T-helper 2 cell (primary cell): ENCODE measurements at regions not wholly inside any gene's neighbourhood (a gene's known extent, or its start where the extent isn't known, plus 50 kb on each side); places are given as distances from the start of the nearest gene placed in this dataset.
A peak's percentile ranks its signal among the peaks of the same experiment; 100 is the strongest.
"Not testable (repeated sequence)": the region's sequence is repeated elsewhere in the genome, so short reads cannot be mapped to it uniquely, and the experiment has no call there.

Experiments used
- DNase-seq, 5 experiments: peaks; one replicate each; pipeline versions ENCODE4 v3.0.0 to v3.0.0-alpha.2; 2012 to 2022

DNA sequence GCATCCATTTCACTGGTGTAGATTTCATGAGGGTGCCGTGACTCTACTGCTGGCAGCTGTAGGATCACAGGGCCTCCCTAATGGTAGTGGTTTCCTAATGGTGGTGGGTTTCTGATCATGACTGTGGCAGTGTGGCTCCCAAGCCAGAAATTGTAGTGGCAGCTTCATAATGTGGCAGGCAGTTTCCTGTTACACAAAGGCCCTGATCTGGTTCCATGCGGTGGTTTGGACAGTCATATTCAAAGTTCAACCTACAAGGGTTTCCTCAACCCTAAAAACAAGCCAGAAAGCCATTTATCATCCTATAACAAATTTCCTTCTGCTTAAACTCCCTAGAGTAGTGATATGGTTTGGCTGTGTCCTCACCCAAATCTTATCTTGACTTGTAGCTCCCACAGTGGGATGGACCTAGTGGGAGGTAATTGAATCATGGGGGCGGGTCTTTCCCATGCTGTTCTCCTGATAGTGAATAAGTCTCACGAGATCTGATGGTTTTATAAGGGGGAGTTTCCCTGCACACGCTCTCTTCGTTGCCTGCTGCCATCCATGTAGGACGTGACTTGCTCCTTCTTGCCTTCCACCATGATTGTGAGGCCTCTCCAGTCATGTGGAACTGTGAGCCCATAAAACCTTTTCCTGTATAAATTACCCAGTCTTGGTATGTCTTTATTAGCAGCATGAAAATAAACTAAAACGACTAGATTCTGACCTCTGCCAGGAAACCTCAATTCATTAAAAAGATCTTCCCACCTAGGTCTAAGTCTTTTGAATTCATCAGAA, 257.1 kb downstream of the EFCAB11 start:
- peak in 1 of 5 experiments; percentile 78 for DNase-seq

DNA sequence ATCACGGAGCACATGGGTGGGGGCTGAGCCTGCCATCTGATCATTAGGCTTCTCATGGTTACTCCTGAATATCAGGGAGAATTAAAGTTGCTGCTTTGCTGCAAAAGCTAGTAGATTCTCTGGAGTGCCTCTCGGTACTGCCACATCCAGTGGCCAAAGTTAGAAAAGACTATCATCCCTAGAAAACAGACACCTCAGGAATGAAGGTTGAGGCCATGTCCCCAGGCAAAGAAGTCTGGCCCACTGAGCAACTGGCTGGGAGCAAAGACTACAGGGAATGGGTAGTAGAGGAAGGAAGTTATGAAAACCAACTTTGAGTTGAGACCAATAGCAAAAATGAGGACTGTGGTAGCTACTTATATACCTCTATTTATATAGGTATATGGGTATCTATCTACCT, 258.7 kb downstream of the EFCAB11 start:
- no peak for DNase-seq

DNA sequence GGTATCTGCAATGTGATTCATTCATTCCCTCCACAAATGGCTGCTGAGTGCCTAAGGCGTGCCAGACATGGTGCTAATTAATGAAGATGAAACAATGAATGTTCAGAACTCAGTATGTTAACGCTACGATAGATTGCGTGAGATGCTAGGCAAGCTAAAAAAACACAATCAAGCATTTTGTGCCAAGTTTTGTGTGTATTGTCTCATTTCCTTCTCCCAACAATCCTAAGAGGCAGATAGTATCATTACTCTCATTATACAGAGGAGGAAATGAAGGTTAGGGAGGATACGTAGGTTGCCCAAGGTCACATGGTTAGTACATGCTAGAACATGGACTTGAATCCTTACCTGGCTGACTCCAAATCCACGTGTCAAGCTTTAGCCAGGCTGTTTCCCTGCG, 264.4 kb downstream of the EFCAB11 start:
- DNase-seq, result no peak

DNA sequence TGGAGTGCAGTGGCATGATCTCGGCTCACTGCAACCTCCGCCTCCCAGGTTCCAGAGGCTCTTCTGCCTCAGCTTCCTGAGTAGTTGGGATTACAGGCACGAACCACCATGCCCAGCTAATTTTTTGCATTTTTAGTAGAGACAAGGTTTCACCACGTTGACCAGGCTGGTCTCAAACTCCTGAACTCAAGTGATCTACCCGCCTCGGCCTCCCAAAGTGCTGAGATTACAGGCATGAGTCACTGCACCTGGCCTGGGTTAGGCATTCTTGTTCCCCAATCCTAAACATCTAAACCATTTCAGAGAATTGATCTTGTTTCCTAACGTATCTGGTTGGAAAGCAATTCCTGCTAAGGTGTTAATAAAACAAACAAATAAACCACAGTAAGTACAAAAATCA, 264.8 kb downstream of the EFCAB11 start:
- DNase-seq, result not testable (repeated sequence)

DNA sequence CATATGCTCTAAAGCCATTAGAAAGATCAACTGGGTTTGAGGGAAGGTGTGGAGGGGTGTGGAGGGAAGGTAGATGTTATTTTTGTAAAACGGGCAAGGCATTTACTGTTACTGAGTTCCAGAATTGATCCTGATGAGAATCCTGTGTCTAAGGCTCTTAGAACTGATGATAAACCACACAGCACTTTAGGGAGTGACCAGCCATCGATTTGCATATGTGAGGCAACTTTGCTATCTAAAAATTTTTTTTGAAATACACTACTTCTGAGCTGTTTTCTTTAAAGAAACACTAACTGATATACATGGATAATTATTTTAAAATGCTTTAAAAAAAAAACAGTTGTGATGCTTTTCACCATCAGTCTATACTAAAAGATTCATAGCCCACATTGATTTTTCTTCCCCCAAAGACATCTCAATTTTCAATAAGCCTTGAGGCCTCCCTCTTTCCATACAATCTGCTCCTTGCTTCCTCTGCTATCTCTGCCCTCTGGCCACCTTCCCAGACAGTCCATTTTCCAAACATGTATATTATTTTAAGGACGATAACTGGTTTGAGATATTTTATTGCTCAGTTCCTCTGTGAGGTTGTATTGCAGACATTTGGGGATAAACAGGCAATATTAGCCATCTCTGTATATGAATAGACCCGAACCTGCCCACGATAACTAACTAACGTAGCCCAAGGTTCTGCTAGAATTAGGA, 265.9 kb downstream of the EFCAB11 start:
- DNase-seq, result no peak

DNA sequence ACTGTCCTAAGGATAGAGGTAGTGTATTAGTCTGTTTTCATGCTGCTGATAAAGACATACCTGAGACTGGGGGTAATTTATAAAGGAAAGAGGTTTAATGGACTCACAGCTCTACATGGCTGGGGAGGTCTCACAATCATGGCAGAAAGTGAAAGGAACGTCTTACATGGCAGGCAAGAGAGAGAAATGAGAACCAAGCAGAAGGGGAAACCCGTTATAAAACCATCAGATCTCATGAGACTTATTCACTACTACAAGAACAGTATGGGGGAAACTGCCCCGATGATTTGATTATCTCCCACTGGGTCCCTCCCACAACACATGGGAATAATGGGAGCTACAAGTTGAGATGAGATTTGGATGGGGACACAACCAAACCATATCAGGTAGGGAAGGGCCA, 267.4 kb downstream of the EFCAB11 start:
- not testable (repeated sequence) for DNase-seq

DNA sequence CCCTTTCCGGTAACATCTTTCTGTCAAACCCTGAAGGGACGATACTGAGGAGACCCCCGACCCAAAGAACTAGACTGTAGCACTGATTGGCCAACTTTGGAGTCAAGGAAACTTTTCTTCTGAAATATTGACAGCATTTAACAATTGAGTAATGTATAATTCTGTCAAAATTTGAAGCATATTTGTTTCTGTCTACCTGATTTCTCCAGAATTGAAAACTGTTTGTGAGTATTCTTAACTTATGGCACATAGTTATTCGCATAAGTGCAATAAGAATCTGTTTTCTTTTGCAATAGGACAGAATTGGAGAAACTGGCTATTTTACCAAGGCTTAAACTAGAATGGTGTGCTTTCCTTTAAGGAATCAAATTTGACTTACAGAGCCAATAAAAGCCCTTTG, 267.1 kb upstream of the FOXN3 start:
- no peak for DNase-seq

DNA sequence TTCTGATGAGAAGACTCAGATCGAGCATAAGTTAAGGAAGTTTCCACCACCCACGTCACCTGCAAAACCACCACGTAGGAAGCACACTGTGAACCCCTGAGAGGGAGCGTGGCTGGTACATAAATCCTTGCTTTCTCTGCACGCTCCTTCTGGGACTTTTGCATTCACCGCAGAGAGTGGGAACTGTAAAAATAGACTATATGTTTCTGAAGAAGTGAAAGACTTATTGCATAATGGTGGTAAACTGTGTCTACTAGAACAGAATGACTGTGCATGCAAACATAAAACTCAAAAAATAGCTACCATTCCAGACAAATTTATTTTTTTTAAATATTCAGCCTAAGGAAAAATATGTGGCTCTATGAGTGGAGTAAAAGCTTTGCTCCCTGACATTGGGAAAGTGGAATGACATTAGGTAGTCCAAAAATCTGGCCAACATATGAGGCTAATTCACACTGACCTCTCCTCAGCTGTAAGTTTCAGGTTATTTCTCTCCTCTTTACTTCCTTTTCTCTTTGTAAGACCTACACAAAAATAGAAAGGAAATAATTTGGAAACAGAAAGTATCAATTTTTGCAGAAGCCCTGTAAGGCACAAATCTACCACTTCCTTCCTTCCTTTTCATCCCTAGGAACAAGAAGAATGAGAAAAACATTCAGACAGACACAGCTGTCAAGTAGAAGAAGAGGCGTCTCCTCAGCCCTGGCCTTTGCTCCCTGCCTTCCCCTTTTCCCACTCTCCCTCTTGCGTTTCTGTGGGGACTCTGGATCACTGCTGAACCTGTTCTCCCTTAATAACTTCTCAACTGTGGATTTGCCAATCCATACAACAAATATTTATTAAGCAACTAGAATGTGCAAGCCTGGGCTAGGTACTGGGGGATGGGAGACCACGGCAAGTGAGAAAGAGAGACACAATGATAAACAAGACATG, 264.3 kb upstream of the FOXN3 start:
- peak in 2 of 5 experiments; percentile 52 to 67 for DNase-seq

DNA sequence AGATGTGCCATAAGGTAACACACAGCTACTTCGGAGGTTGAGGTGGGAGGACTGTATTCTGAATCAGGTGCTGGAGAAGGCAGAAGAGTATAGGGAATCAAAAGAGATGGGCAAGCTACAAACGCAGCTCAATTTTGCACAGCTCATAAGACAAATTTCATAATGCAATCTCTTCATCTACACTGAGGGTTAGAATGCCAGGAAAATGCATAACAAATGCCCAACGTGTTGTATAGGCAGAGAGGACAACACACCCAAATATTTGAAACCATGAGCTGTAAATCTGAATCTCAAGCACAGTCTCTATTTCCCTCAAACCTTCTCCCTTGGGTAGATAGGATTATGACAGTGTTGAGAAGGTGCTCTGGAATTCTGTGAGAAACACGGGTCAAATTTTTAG, 263.1 kb upstream of the FOXN3 start:
- DNase-seq, result no peak

DNA sequence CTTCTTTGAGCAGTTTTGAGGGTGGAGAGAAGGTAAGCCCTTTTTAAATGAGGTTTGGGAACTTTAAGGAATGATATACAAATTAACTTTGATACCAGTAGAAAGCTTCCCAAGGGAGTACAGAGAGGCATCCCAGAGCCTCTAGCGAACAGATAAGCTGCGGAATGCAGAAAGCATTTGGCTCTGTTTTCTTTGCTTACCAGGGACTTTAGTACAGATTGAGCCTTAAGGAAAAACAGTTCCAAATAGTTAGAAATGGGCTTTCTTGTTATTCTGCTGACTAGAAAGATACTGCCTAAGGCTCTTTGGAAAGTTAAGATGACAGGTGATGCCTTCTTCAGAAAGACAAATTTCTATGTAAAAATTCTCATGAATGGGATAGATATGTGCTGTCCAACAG, 261.7 kb upstream of the FOXN3 start:
- DNase-seq, result no peak

DNA sequence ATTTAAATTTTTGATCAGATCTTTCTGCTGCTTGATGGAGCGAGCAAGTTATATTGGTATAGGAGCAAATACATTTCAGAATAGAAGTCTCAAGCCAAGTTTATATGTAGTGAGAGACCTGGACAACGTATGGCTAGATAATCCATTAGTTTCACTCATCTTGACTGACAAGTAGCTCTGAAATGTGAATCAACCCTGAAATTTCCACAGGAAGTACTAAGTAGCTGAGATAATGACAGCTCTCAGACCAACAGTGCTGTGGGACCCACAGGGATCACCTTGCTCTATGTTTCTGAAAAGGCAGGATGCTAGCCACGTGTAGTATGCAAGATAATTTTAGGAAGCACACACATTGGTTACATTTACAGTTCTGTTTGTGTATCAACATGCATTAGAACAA, 258.6 kb upstream of the FOXN3 start:
- DNase-seq, result no peak

DNA sequence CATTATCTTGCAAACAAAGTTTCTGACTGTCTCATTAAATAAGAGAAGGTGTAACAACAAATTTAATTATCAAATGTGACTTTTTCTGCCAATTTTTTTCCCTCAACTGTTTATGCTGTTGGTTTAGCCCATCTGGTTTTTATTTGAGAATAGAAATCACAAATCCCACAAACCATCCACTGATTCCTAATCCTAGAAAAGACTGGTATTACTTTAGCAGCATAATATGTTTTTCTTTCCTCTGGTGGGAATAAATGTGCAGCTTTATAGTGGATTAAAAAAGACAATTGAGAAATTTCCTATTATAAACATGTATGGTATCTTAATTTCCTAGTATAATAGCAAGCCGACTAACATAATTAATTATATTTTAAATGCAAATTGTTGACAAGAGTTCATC, 257.9 kb upstream of the FOXN3 start:
- no peak for DNase-seq

DNA sequence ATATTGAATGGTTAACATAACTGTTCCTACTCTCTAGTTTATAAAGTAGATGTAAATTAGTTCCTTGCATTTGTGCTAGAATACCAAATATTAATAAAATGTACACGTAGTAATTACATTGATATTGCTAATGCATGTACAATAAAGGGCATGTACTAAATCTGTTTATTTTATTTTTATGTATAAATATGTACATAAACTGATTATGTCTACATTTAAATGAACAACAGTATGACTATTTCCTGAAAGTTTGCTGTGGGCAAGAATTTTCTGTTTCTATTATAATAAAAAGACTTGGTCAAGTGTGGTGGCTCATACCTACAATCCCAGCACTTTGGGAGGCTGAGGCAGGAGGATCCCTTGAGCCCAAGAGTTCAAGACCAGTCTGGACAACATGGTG, 257.2 kb upstream of the FOXN3 start:
- DNase-seq, result no peak

DNA sequence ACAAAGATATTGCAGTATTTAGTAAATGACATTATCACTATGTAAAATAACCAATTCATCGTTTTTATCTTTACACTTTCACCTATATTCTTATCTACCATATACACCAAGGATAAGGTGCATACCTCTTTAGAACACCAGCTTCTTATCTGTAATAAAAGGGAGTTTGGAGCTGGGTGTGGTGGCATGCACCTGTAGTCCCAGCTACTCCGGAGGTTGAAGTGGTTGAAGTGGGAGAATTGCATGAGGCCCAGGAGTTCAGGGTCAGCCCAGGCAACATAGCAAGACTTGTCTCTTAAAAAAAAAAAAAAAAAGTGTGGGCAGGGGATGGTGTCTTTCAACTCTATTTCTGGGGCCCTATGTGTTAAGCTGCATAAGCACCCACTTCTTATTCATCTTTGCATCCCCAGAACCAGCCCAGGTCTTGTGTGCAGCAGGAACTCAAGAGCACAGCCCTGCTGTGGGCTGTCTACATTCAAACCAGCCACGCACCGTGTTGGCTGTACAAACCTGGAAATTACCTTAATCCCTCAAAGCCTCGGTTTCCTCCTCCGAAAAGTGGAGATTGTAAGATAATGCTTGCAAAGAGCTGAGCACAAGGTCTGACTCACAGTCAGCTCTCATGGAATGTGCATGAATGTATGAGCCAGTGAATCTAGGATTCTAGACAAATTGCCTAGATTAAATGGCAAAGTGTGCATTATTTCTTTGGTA, 256.6 kb upstream of the FOXN3 start:
- peak in 1 of 5 experiments; percentile 74 for DNase-seq

DNA sequence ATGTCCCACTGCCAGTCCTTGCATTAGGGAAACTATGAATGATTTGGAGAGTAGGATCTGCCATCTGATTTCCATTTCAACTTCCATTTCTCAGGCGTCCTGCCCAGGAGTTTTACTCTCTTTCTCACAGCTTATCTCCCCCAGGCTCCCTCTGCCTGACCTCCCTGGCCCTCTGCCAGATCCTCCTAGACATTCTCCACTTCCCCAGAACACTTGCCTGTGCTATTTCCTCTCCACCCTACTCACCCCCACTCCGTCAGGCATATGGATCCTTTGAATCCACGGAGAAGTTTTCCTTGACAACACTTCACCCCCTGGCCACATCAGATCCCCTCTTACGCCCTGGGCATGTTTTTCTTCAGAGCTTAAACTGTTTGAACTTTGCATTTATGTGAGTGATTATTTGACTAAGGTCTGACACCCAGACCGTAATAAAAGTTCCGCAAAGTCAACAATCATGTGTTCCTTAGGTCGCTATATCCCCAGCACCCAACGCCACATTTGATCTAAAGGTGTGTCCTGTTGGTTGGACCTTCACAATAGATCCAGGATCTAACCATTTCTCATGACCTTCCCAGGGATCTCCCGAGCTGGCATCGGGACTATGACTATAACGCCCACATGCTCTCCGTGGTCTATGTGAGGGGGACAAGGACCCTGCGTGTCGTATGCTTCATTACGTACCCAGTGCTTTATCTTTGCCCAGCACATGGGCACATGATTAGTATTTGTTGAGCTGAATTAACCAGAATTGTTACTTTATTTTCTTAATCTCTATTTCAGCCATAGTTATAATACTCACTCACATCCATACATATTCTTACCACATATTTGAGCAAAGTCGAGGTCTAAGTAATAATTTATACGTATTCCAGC, 255.8 kb upstream of the FOXN3 start:
- no peak for DNase-seq

DNA sequence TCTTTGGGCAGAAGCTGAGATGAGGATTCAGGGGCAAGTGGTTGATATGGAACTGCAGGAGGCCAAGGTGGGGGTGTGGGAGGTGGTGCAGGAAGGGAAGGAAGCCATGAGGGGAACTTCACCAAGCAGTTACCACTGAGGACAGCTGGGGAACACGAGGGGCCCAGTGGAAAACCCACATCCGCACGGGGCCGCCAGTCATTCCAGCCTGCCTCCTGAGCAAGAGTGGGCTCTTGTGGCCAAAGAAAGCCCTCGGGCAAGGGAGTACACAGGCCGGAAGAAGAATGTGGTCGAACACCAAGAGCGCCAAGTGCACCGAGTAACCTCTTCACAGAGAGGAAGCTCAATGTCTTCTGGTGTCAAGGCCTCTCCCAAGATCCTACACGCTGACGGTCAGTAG, 252.2 kb upstream of the FOXN3 start:
- DNase-seq, result peak in 1 of 5 experiments; percentile 21

DNA sequence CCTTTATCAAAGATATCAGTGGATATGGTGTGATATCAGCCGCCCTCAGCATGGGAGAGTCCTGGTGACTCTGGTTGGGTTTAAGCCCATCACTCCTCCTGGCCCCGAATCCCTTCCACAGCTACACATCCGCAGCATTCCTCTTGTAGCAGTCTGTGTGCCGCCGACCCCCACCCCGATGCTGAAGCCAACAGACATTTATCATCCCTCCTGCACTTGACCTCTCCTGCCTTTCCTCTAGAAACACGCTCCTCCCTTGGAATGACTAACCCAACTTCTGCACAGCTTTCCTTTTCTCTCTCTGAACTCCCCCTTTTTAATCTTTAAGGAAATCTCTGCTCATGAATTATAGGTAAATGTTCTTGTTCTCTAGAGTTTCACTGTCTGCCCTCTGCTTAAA, 250.9 kb upstream of the FOXN3 start:
- no peak for DNase-seq

DNA sequence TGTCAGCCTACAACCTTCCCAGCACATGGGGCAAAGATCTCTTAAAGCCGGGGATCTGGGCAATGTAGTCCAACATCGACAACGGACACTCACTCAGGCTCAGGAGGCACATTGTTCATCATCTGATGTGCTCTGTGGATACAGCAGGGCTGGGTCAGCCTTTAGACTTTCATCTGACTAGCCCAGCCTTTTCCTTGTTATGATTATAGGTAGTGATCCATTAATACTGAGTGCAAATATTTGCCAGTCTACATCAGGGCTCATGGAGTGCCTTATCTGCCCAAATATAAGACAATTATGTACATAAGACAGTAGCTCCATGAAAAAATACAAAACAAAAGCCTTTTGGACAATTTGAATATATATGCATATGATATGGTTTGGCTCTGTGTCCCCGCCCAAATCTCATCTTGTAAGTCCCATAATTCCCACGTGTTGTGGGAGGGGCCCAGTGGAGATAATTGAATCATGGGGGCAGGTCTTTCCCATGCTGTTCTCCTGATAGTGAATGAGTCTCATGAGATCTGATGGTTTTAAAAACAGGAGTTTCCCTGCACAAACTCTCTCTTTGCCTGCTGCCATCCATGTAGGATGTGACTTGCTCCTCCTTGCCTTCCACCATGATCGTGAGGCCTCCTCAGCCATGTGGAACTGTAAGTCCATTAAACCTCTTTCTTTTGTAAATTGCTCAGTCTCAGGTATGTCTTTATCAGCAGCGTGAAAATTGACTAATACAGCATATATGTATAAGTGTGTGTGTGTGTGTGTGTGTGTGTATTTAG, 248.5 kb upstream of the FOXN3 start:
- not testable (repeated sequence) for DNase-seq

DNA sequence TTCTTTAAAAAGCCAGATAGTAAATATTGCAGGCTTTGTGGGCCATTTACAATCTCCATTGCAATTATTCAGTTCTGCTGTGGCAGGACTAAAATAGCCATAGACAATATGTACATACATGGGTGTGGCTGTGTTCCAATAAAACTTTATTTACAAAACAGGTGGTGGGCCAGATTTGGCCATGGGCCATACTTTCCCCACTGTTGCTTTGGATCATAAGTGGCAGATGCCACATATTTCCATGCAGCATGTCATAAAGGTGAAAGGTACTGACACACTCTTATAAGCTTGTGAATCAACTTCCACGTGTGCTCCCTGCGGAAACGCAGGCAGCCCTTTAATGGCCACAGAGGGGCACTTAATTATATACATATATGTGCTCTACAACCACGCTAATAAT, 244.4 kb upstream of the FOXN3 start:
- no peak for DNase-seq

DNA sequence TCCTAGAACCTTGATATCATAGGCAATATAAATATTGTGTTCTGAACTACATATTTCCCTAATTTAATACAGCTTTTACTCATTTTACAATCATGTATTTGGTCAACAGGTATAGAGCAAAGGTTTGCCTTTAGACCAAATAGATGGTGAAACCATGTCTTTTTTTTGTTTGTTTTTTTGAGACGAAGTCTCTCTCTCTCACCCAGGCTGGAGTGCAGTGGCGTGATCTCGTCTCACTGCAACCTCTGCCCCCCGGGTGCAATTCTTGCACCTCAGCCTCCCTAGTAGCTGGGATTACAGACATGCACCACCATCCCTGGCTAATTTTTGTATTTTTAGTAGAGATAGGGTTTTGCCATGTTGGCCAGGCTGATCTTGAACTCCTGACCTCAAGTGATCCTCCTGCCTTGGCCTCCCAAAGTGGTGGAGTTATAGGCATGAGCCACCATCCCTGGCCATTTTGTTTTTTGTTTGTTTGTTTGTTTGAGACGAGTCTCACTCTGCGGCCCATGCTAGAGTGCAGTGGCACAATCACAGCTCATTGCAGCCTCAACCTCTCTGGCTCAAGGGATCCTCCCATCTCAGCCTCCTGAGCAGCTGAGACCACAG, 243.7 kb upstream of the FOXN3 start:
- not testable (repeated sequence) for DNase-seq
